ENCODE measurements at regions not wholly inside any gene's neighbourhood (a gene's known extent, or its start where the extent isn't known, plus 50 kb on each side); places are given as distances from the start of the nearest gene placed in this dataset.

GRCh38 chr7:31186202-31186601 lies 134.1 kb downstream of the ADCYAP1R1 start:
- FAIRE-seq (no peak), DNase-seq (ENCODE audit: insufficient read length, low spot score) (no peak)

DNA sequence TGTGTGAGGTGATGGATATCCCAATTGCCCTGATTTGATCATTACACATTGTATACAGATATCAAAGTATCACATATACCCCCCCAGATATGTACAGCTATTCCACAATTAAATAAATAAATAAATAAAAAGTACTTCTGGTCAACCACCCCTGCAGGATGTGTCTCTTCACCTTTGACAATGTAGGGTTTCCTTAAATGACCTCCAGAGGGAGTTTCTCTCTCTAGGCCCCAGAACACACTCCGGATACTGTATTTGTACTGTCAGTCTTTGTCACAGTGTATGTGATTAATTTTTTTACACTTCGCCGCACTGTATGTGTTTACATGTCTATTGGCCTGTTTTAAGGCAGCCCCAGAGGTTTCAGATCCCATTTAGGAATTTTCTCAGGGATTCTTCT lies 123.6 kb downstream of the ADCYAP1R1 start:
- FAIRE-seq, result no peak
- no peak for DNase-seq (ENCODE audit: insufficient read length, low spot score)

- DNase-seq (ENCODE audit: insufficient read length, low spot score), result no peak
- FAIRE-seq, result no peak
Observed at GRCh38 chr7:31171984-31172383, 119.9 kb downstream of the ADCYAP1R1 start.

DNA sequence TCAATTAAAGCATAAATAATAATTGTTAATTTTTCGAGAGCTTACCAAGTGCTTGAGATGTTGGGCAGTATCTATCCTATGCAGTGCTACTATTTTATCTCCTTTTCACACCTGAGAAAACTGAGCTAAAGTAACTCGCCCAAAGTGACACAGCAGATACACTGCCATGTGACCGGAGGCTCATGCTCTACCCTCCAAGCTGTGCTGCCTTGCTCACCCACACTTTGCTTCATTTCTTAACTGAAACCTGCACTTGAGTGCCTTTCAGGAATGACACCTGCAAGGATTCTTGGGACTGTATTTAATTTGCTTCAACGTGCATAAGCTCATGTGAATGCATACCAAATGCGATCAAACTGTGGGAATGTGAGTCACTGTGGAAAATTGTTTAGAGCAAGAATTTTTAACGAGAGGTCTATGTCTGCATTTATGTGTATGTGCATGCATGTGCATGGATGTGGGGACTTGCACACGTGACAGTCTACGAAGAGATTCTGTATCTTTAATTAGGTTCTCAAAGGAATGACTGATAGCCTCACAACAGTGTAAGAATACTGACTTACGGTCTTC lies 119.2 kb downstream of the ADCYAP1R1 start:
- DNase-seq (ENCODE audit: insufficient read length, low spot score) (no peak), FAIRE-seq (no peak)
